H1 (cell line): ENCODE measurements at regions not wholly inside any gene's neighbourhood (a gene's known extent, or its start where the extent isn't known, plus 50 kb on each side); places are given as distances from the start of the nearest gene placed in this dataset.

Experiments
- CTCF ChIA-PET: fragments of 300-600 bp; sonication (Branson Sonifier 250); formaldehyde crosslinking; loops from one replicate; lab custom pipeline; 2021; ENCODE audit not compliant: partially characterized antibody; lab: Charles Lee
- POLR2A ChIA-PET: fragments of 300-600 bp; sonication (Branson Sonifier 250); formaldehyde crosslinking; loops from one replicate; lab custom pipeline; 2021; ENCODE audit warnings: inconsistent platforms; ENCODE audit not compliant: partially characterized antibody; lab: Charles Lee
- DNase-seq, 2 experiments: peaks; one replicate each; pipeline versions ENCODE4 v3.0.0 to v3.0.0-alpha.2; 2010 to 2022; ENCODE audit warnings: low spot score in 2 of 2, low read depth in 1 of 2, mixed read lengths in 1 of 2
- FAIRE-seq: peaks from 2 replicates; lab custom pipeline; 2011; peaks lifted over from hg19 to GRCh38; lab: Jason Lieb, UNC
- H2AFZ ChIP-seq: 2 replicates; pipeline ENCODE4 v1.8.1; 2012; ENCODE audit warnings: low read length, inconsistent platforms
- H2AK5ac ChIP-seq: 2 replicates; pipeline ENCODE4 v1.6.1; 2013; ENCODE audit warnings: low read depth, low read length
- H2BK120ac ChIP-seq: replicated peaks from 2 replicates; pipeline ENCODE3; 2013; ENCODE audit warnings: low read depth, low read length, inconsistent platforms
- H2BK12ac ChIP-seq: 2 replicates; pipeline ENCODE4 v1.6.1; 2013; ENCODE audit warnings: low read depth, low read length
- H2BK15ac ChIP-seq: 2 replicates; pipeline ENCODE4 v1.6.1; 2013; ENCODE audit warnings: low read length
- H2BK20ac ChIP-seq: 2 replicates; pipeline ENCODE4 v1.6.1; 2013; ENCODE audit warnings: low read length
- H2BK5ac ChIP-seq: 2 replicates; pipeline ENCODE4 v1.6.1; 2013; ENCODE audit warnings: low read depth, low read length
- H3K14ac ChIP-seq: 2 replicates; pipeline ENCODE4 v1.6.1; 2013; ENCODE audit warnings: inconsistent platforms; ENCODE audit not compliant: insufficient read length
- H3K18ac ChIP-seq: 2 replicates; pipeline ENCODE4 v1.6.1; 2013; ENCODE audit warnings: low read length; ENCODE audit errors: extremely low read depth
- H3K23ac ChIP-seq: 2 replicates; pipeline ENCODE4 v1.6.1; 2013; ENCODE audit warnings: inconsistent platforms; ENCODE audit not compliant: insufficient read length
- H3K23me2 ChIP-seq: 2 replicates; pipeline ENCODE4 v1.6.1; 2013; ENCODE audit warnings: low read depth, low read length
- H3K27ac ChIP-seq: 2 replicates; pipeline ENCODE4 v1.6.1; 2011; ENCODE audit warnings: low read depth, low read length, inconsistent platforms
- H3K27me3 ChIP-seq, 4 experiments: replicated peaks in 1 of 4; 1 replicate in 1 of 4; 2 replicates in 3 of 4; pipeline versions ENCODE4 v1.6.1 to v1.8.1; 2011 to 2013; ENCODE audit warnings: low read length in 3 of 4, mild to moderate bottlenecking in 3 of 4, inconsistent platforms in 2 of 4, mixed read lengths in 2 of 4, moderate library complexity in 1 of 4; ENCODE audit not compliant: control insufficient read depth in 3 of 4, insufficient read depth in 3 of 4; ENCODE audit errors: extremely low read depth in 1 of 4
- H3K36me3 ChIP-seq, 4 experiments: 2 replicates each; pipeline versions ENCODE4 v1.6.1 to v1.8.1; 2011 to 2013; ENCODE audit warnings: mild to moderate bottlenecking in 4 of 4, low read length in 3 of 4, moderate library complexity in 2 of 4, control low read depth in 1 of 4, inconsistent platforms in 1 of 4; ENCODE audit not compliant: insufficient read depth in 4 of 4, control insufficient read depth in 2 of 4
- H3K4ac ChIP-seq: replicated peaks from 2 replicates; pipeline ENCODE3; 2013; ENCODE audit warnings: low read length, low read depth, mixed read lengths, inconsistent platforms; ENCODE audit not compliant: insufficient read length
- H3K4me1 ChIP-seq, 4 experiments: replicated peaks in 1 of 4; 1 replicate in 1 of 4; 2 replicates in 3 of 4; pipeline versions ENCODE4 v1.6.1 to v1.8.1; 2011 to 2013; ENCODE audit warnings: low read length in 3 of 4, inconsistent platforms in 2 of 4, mixed read lengths in 1 of 4; ENCODE audit not compliant: insufficient read depth in 4 of 4, control insufficient read depth in 3 of 4
- H3K4me2 ChIP-seq, 2 experiments: 2 replicates each; pipeline versions ENCODE4 v1.6.1 to v1.8.1; 2011 to 2013; ENCODE audit warnings: low read depth in 2 of 2, low read length in 2 of 2, control low read depth in 1 of 2, inconsistent platforms in 1 of 2, mild to moderate bottlenecking in 1 of 2; ENCODE audit not compliant: insufficient read depth in 1 of 2
- H3K4me3 ChIP-seq, 4 experiments: fragments of 200-600, 300-600 bp in 1 of 4; sonication (generic), shearing (Covaris generic), sonication (Bioruptor Twin) in 1 of 4; 2 replicates each; pipeline versions ENCODE4 v1.5.1 to v1.8.1; 2011 to 2016; ENCODE audit warnings: low read length in 4 of 4, low read depth in 3 of 4, control low read depth in 2 of 4, inconsistent platforms in 2 of 4, mild to moderate bottlenecking in 2 of 4, mixed read lengths in 1 of 4, moderate library complexity in 1 of 4; ENCODE audit not compliant: insufficient read depth in 2 of 4; ENCODE audit errors: extremely low read depth in 1 of 4
- H3K56ac ChIP-seq: replicated peaks from 2 replicates; pipeline ENCODE3; 2013; ENCODE audit warnings: low read depth, mild to moderate bottlenecking, mixed read lengths, low read length, inconsistent platforms; ENCODE audit not compliant: insufficient read length
- H3K79me1 ChIP-seq: 2 replicates; pipeline ENCODE4 v1.6.1; 2013; ENCODE audit warnings: low read depth, low read length, control low read depth
- H3K79me2 ChIP-seq, 2 experiments: 2 replicates each; pipeline versions ENCODE4 v1.6.1 to v1.8.1; 2012 to 2013; ENCODE audit warnings: low read length in 2 of 2, mild to moderate bottlenecking in 2 of 2, inconsistent platforms in 1 of 2; ENCODE audit not compliant: insufficient read depth in 2 of 2, control insufficient read depth in 1 of 2
- H3K9ac ChIP-seq, 4 experiments: replicated peaks in 1 of 4; 1 replicate in 1 of 4; 2 replicates in 3 of 4; pipeline versions ENCODE4 v1.6.1 to v1.8.1; 2011 to 2013; ENCODE audit warnings: low read depth in 3 of 4, low read length in 3 of 4, control low read depth in 2 of 4, mild to moderate bottlenecking in 2 of 4, moderate library complexity in 2 of 4, inconsistent platforms in 1 of 4; ENCODE audit errors: extremely low read depth in 1 of 4
- H3K9me3 ChIP-seq, 2 experiments: 2 replicates each; pipeline versions ENCODE4 v1.6.1 to v1.8.1; 2012 to 2013; ENCODE audit warnings: mild to moderate bottlenecking in 2 of 2, moderate library complexity in 2 of 2, control low read depth in 1 of 2, inconsistent platforms in 1 of 2, low read depth in 1 of 2, low read length in 1 of 2, mixed read lengths in 1 of 2; ENCODE audit not compliant: insufficient read depth in 2 of 2
- H4K20me1 ChIP-seq, 2 experiments: replicated peaks in 1 of 2; 2 replicates each; pipeline versions ENCODE3 to v1.8.1; 2011 to 2013; ENCODE audit warnings: inconsistent platforms in 2 of 2, low read length in 2 of 2, mild to moderate bottlenecking in 1 of 2; ENCODE audit not compliant: insufficient read depth in 2 of 2, control insufficient read depth in 1 of 2
- H4K5ac ChIP-seq: 2 replicates; pipeline ENCODE4 v1.6.1; 2013; ENCODE audit warnings: low read length, low read depth, mixed read lengths, inconsistent platforms; ENCODE audit not compliant: insufficient read length
- H4K8ac ChIP-seq: 2 replicates; pipeline ENCODE4 v1.8.0; 2013; ENCODE audit warnings: mild to moderate bottlenecking, moderate library complexity, low read length, inconsistent platforms; ENCODE audit not compliant: insufficient read depth; ENCODE audit errors: extremely low read depth
- H4K91ac ChIP-seq: replicated peaks from 2 replicates; pipeline ENCODE3; 2013; ENCODE audit warnings: low read length, mixed read lengths, inconsistent platforms; ENCODE audit not compliant: insufficient read length
- EGR1 ChIP-seq: IDR thresholded peaks from 2 replicates; pipeline ENCODE4 v1.6.1; 2011; ENCODE audit warnings: low read depth, low read length, borderline replicate concordance
- FOSL1 ChIP-seq: IDR thresholded peaks from 2 replicates; pipeline ENCODE4 v1.6.1; 2011; ENCODE audit warnings: mild to moderate bottlenecking, low read depth, low read length, moderate library complexity; ENCODE audit not compliant: insufficient read depth
- JUN ChIP-seq: IDR thresholded peaks from 2 replicates; pipeline ENCODE4 v1.6.1; 2011; ENCODE audit warnings: low read depth, mild to moderate bottlenecking, improper control_type of control experiment, low read length
- KDM5A ChIP-seq: fragments of 200-600 bp; IDR thresholded peaks from 2 replicates; pipeline ENCODE4 v1.7.1; 2012; ENCODE audit warnings: mild to moderate bottlenecking, low read length, inconsistent platforms, mixed read lengths
- RFX5 ChIP-seq: IDR thresholded peaks from 2 replicates; pipeline ENCODE4 v1.6.1; 2011; ENCODE audit warnings: low read depth, low read length, improper control_type of control experiment, borderline replicate concordance
- WGBS, 2 experiments: shearing (Covaris generic) in 1 of 2; methylation state at CpG; one replicate each; pipeline versions ENCODE4 v1.1.6 to v1.1.7; 2013 to 2015; ENCODE audit warnings: low lambda C conversion rate in 2 of 2, mixed read lengths in 2 of 2, inconsistent platforms in 1 of 2, low coverage in 1 of 2, missing lambda C conversion rate in 1 of 2; ENCODE audit not compliant: insufficient replicate concordance in 2 of 2, insufficient coverage in 1 of 2, insufficient read length in 1 of 2; ENCODE audit errors: extremely low coverage in 1 of 2, missing lambda C conversion rate in 1 of 2; 5-methylcytosine and 5-hydroxymethylcytosine counted together

GRCh38 chr7:138309186-138309585, 150.9 kb upstream of the TRIM24 start:
- POLR2A ChIA-PET, result no interaction called here
- no peaks in the 10 kb centered on the region for H3K79me1 ChIP-seq
- no peak overlapping the region for H4K5ac ChIP-seq
- no peaks in the 10 kb centered on the region for H3K79me2 ChIP-seq
- H3K4me2 ChIP-seq, result no peak overlapping the region
- no peak overlapping the region for H3K56ac ChIP-seq
- no peak overlapping the region for H4K8ac ChIP-seq
- no peak overlapping the region for H3K14ac ChIP-seq
- no peaks in the 10 kb centered on the region for H4K20me1 ChIP-seq
- H3K23me2 ChIP-seq, result no peaks in the 10 kb centered on the region
- no peak overlapping the region for H2BK15ac ChIP-seq
- H3K27me3 ChIP-seq, result no peaks in the 10 kb centered on the region
- H3K27ac ChIP-seq, result no peak overlapping the region
- no peak overlapping the region for H2BK20ac ChIP-seq
- H3K4me1 ChIP-seq, result no peaks in the 10 kb centered on the region; a peak in 1 of 7 replicates
- H4K91ac ChIP-seq, result peak overlapping the region; percentile 49
- H3K9ac ChIP-seq, result no peak overlapping the region
- no peak overlapping the region for H2AK5ac ChIP-seq
- no peak overlapping the region for H2AFZ ChIP-seq
- no peak for DNase-seq
- TF ChIP-seq RFX5 (no peak), FOSL1 (no peak), JUN (no peak), KDM5A (no peak), EGR1 (no peak)
- H3K4me3 ChIP-seq, result no peak overlapping the region
- H2BK12ac ChIP-seq, result peak overlapping the region; percentile 77; the same call in 1 of the 2 replicates
- H3K4ac ChIP-seq, result no peak overlapping the region
- CTCF ChIA-PET, result no interaction called here
- H3K9me3 ChIP-seq, result no peaks in the 10 kb centered on the region
- H3K18ac ChIP-seq, result no peak overlapping the region
- no peak for FAIRE-seq
- no peaks in the 10 kb centered on the region for H3K36me3 ChIP-seq
- WGBS, 2 experiments, result 78% methylated on average over 2 of the region's 2 CpGs; no CpG with 5 or more reads in 1 of the 2 experiments
- no peak overlapping the region for H3K23ac ChIP-seq
- H2BK5ac ChIP-seq, result no peak overlapping the region
- H2BK120ac ChIP-seq, result no peak overlapping the region
